Fibroblast of lung (primary cell): ENCODE measurements at regions not wholly inside any gene's neighbourhood (a gene's known extent, or its start where the extent isn't known, plus 50 kb on each side); places are given as distances from the start of the nearest gene placed in this dataset.
"Not testable (repeated sequence)": the region's sequence is repeated elsewhere in the genome, so short reads cannot be mapped to it uniquely, and the experiment has no call there.

Experiments
- EZH2 ChIP-seq: IDR thresholded peaks from 2 replicates; pipeline ENCODE4 v1.5.1; 2012; ENCODE audit warnings: low read length, control low read depth, mild to moderate bottlenecking; ENCODE audit errors: missing control alignments
- TF ChIP-seq, protein P1 (sequence below), 2 donors: IDR thresholded peaks in 1 of 2; conservative IDR thresholded peaks in 1 of 2; 1 replicate in 1 of 2; 2 replicates in 1 of 2; pipeline ENCODE4 v1.5.1; 2011 to 2012; ENCODE audit warnings: low read length in 2 of 2, control low read depth in 1 of 2, inconsistent platforms in 1 of 2, low read depth in 1 of 2, mild to moderate bottlenecking in 1 of 2

DNA sequence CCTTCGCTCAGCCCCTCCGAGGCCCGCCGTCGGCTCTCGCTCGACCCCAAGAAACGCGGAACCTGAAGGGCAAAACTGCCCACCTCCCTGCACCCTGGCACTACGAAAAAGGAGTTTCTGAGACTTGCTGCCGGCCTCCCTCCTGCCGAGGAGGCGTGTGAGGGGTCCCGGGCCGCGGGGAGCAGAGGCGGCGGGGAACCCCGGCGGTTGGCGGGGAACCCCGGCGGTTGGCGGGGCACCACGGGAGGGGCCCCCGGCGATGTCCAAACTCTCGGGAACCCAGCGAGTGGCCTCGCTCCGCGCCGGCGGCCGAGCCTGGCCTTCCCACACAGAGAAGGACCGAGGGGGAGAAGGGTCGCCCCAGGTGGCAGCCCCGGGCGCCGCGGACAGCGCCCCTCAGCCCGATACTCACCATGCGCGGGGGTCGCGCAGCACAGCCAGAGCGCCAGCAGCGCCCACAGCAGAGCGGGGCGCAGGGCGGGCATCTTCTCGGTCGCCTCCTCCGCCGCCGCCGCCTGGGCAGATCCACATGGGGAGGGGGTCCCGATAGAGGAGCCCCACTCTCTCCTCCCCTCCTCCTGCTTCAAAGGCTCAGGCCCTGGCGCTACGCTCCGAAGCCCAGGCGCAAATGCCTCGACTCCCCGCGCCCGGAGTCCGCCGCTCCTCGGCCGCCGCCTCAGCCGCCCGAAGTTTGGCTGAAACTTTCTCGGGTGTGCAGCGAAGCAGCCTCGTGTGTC, 69.4 kb upstream of the NUDT4B start:
- TF ChIP-seq, protein P1, sequence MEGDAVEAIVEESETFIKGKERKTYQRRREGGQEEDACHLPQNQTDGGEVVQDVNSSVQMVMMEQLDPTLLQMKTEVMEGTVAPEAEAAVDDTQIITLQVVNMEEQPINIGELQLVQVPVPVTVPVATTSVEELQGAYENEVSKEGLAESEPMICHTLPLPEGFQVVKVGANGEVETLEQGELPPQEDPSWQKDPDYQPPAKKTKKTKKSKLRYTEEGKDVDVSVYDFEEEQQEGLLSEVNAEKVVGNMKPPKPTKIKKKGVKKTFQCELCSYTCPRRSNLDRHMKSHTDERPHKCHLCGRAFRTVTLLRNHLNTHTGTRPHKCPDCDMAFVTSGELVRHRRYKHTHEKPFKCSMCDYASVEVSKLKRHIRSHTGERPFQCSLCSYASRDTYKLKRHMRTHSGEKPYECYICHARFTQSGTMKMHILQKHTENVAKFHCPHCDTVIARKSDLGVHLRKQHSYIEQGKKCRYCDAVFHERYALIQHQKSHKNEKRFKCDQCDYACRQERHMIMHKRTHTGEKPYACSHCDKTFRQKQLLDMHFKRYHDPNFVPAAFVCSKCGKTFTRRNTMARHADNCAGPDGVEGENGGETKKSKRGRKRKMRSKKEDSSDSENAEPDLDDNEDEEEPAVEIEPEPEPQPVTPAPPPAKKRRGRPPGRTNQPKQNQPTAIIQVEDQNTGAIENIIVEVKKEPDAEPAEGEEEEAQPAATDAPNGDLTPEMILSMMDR (conservative IDR thresholded peaks at IDR 0.05 in 1 of 2, IDR thresholded peaks at IDR 0.05 in 1 of 2; ENCODE audit: low read depth in 1 of 2, low read length in 2 of 2) = not testable (repeated sequence)
- not testable (repeated sequence) for TF ChIP-seq EZH2
